Myocyte (in vitro differentiated cells): ENCODE measurements at regions not wholly inside any gene's neighbourhood (a gene's known extent, or its start where the extent isn't known, plus 50 kb on each side); places are given as distances from the start of the nearest gene placed in this dataset.
"Not testable (repeated sequence)": the region's sequence is repeated elsewhere in the genome, so short reads cannot be mapped to it uniquely, and the experiment has no call there.

Experiments
- DNase-seq: peaks from one replicate; pipeline ENCODE4 v3.0.0-alpha.2; 2012; ENCODE audit warnings: low read depth

GRCh38 chr2:221999717-222000116 lies 299.1 kb downstream of the PAX3 start:
- peak; percentile 6 for DNase-seq

DNA sequence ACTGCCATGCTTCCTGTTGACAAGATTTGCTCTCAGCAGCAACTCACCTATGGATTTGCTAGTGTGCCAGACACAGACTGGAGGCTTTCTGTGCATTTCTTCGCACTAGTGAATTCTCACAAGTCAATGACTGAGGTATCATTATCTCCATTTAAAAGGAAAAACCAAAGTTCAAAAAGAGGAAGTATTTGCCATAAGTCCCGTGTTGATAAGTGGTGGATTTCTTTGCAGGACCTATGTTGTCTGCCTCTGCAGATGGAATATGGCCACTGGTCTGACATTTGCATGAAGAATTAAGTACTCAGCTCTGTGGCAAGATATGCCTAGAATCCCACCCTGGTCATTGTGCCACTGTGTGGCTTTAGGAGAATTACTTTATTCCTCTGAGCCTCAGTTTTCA lies 299.6 kb downstream of the PAX3 start:
- no peak for DNase-seq

- DNase-seq, result no peak
These were observed 301.1 kb downstream of the PAX3 start for GRCh38 chr2:221997683-221998082.

DNA sequence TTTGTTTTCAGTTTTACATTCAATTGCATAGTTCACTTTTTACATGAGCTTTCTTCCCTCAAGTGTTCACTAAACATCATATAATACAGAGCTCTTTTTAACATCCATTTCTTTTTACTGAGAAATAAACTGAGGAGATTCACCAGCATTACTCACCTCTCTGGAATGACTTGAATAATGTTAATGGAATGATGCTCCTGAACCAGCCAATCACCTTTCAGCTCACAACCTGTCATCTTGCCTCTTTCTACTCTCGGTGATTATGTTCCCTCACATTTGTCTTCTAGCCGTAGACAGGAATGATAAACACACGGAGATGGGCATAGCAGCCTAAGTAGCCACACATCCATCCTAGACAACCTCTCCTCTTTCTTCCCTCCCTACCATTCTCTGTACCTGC lies 301.7 kb downstream of the PAX3 start:
- DNase-seq, result peak; percentile 43

DNA sequence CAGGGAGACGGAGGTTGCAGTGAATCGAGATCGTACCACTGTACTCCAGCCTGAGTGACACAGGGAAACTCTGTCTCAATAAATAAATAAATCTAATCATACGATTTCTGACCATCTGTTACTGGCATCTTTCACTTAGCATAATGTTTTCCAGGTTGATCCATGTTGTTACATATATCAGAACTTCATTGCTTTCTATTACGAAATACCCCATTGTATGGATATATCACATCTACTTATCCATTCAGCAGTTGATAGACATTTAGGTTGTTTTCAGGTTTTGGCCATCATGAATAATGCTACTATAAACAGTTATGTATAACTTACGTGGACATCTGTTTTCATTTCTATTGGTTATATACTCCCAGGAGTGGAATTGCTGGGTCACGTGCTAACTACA lies 303.9 kb downstream of the PAX3 start:
- no peak for DNase-seq

DNA sequence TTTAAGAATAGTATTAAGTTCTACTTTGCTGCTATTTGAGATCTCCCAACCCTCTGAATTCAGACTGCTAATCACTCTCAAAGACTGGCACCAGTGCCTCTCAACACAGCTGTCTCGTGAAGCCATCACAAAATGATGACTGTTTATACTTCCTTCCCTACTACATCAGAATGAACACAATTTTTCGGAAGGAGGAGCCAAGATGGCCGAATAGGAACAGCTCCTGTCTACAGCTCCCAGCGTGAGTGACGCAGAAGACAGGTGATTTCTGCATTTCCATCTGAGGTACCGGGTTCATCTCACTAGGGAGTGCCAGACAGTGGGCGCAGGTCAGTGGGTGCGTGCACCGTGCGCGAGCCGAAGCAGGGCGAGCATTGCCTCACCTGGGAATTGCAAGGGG lies 314.4 kb downstream of the PAX3 start:
- not testable (repeated sequence) for DNase-seq

- peak; percentile 47 for DNase-seq
These were observed 316.8 kb downstream of the PAX3 start for GRCh38 chr2:221981912-221982470.

GRCh38 chr2:221975151-221975550 lies 323.6 kb downstream of the PAX3 start:
- DNase-seq, result peak; percentile 49

GRCh38 chr2:221973902-221974301 lies 324.9 kb downstream of the PAX3 start:
- no peak for DNase-seq

DNA sequence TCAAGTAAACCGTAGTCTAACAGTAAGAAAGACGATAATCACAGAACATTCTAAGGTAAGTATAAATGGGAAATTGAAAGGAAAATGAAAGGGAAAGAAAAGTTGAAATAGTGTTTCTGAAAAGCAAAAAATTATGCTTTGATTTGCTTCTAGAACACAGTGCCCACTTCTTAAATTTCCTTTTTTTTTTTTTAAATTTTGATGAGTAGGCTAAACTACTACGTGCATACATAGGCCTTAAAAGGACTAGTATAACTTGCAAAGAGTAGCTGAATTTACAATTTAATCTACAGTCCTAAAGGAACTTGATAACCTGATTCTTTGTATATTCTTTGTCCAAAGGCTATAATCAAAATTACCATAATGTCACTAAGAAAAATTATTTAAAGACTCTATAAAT lies 325.3 kb downstream of the PAX3 start:
- DNase-seq, result no peak

- no peak for DNase-seq
These were observed 325.9 kb downstream of the PAX3 start for GRCh38 chr2:221972813-221973478.

DNA sequence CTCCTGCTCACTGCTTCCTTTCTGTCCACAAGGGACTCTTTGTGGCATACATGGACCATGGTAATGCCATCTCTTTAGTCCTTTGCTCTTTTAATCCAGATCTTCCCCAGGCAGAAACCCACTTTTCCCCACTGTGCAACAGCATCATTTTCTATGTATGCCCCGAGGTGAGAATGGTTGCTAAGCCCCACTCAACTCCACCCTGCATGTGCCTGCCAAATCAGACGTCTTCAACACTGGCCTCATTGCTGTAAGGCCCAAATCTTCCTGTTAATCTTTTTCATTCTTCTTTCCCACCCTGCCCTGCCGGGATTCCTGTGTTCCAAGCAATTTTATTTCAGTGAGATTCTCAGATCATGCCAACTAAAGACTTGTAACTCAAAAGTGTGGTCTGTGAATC lies 328.4 kb downstream of the PAX3 start:
- no peak for DNase-seq

DNA sequence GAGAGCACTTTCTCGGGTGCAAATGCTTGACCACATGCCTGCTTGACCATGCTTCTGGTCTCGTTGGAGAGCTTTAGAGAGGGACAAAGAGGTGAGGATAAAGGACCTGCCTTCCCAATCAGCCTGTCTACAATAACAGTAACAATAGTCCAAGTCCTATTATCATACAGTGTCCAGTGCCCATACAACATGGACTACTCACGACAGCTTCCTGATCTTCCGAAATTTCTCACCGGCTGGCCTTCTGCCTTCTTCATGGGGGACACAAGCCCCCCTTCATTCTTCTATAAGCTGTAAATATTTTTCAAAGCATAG lies 329.0 kb downstream of the PAX3 start:
- no peak for DNase-seq

DNA sequence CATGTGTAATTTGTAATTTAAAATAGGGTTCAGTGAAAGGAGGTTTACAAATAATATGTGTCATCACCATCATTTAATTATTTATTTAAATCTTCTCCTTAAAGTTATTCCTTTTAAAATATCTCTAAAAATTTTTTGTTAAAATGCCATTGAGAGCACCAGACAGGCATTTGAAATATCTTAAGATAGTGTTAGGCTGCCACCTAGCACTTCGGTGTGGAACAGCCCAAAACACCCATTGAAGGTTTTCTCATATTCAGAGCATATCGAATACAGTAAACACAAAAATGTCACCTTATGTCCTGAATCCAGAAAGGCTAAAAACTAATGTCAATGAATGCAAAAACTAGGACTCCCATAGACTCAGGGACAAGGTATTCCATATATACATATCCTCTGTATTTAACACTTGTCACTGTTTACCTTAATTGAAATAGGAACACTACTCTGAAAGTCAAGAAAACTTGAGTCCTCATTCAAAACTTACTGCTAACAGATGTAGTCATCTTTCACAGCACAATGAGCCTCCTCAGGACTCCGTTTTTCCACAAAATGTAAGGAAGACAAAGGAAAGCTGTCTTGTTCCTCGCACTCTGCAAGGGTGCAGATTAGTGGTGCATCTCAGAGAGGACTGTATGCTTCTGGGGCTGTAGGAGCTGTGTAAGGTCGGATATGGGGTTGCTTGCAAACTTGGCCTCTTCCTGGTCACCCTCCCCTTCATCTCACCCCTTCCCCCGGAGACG lies 329.5 kb downstream of the PAX3 start:
- peak; percentile 57 for DNase-seq

DNA sequence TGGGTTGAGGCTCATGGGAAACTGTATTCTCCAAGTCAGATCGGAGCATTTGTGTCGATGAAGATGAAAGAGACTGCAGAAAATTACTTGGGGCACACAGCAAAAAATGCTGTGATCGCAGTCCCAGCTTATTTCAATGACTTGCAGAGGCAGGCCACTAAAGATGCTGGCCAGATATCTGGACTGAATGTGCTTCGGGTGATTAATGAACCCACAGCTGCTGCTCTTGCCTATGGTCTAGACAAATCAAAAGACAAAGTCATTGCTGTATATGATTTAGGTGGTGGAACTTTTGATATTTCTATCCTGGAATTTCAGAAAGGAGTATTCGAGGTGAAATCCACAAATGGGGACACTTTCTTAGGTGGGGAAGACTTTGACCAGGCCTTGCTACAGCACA lies 336.6 kb downstream of the PAX3 start:
- DNase-seq, result peak; percentile 58

DNA sequence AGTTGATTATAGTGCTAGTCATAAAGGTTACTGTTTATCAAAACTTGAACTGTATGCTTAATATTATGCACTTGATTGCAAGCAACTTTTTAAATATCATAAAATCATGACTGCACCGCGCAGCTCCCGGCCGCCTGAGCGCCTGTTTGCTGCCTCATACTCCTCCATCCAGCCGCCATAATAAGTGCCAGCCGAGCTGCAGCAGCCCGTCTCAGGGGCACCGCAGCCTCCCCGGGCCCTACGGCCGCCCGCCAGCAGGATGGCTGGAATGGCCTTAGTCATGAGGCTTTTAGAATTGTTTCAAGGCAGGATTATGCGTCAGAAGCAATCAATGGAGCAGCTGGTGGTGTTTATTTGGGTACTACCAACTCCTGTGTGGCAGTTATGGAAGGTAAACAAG lies 337.2 kb downstream of the PAX3 start:
- no peak for DNase-seq

DNA sequence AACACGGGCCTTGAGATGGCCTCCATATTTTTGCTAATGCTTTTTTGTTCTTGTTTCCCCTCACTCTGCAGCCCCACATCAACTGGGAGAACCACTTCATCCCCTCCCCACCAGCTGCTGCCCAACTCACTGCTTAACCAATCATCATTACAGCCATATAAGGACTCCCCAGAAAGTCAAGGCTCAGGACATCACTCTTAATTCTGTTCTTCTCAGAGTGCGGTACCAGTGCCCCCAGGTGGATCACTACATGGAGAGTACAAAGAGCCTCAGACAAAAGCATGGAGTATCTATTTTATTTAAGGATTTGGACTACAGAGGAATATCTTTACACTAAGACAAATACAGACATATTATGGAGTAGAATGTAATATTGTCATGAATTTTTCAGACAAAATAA lies 340.6 kb downstream of the PAX3 start:
- no peak for DNase-seq

GRCh38 chr2:221948076-221948475 lies 350.7 kb downstream of the PAX3 start:
- DNase-seq, result no peak

DNA sequence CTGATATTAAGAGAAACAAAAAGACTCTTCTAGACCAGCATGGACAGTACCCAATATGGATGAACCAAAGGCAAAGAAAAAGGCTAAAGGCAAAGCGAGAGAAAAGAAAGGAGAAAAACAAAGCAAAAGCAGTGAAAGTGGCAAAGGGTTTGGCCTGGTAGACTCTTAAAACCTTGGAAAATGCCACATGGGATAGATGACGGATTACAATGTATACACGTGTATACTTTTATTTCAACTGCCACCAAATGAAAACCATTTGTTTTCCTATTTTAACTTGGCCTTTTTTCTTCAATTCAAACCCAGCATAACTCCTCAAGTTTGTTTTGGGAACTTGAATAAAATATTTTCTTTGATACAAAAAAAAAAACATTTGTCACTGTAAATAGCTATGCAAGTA lies 354.3 kb downstream of the PAX3 start:
- not testable (repeated sequence) for DNase-seq

DNA sequence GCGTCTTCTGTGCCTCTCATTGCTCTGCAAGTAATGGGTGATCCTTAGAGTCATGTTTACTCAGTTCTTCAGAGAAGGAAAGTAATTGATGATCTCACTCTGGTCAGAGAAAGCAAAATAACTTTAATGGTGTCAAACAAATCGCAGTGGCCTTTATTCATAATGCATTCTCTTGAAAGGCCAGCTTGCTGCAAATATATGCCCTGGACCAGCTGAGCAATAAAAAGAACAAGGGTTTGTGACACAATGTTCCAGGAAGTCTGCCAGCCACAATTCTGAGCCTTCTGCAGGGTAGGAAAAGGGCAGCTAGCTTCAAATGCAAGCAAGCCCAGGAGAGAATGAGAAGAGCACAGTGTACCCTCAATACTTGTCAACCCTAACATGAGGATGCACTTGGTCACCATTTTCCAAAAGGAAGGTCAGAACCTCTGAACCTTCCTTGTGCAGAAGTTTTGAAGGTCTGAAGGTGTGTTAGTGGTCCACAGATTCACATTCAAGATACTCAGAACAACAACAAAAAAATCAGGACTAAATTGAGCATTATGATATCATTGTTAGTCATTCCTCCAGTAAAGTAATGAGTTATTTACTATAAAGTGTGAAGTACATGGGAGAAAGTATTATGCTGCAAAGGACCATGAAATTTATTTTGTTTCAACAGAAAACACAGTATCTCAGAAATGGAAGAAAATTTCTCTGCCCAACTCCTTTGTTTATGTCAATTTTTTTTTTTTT lies 355.6 kb downstream of the PAX3 start:
- DNase-seq, result peak; percentile 69

DNA sequence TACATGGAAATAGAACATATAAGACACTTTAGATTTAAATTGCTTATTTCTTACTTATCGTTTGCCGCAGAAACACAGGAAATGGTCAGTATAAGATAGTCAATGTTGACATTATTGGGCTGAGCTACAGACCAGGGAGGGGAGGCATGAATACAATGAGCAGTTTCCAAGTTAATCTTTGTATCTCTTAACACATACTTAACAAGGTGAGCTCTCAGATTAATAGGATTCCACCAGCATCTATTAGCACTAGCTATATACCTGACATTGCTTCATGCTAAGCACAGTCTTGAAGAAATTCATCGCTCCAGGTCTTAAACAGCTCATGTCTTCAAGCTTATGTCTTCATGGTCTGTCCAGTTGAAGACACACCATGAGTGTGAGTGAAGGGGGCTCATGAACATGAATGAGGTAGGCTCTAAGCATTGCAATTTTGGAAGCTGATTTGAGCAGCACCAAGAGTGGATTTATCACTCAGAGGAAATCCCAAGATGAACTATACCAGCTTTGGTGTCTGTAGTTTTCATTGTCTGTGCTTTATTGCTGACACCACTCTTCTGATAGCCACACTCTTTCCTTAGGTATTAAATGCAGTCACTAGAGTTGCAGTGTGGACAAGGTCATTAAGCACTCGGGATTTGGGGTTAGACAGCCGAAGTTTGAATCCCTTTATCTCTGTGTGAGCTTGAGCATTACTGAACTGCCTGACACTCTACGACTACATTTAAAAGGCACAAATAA lies 359.3 kb upstream of the EPHA4 start:
- DNase-seq, result no peak

DNA sequence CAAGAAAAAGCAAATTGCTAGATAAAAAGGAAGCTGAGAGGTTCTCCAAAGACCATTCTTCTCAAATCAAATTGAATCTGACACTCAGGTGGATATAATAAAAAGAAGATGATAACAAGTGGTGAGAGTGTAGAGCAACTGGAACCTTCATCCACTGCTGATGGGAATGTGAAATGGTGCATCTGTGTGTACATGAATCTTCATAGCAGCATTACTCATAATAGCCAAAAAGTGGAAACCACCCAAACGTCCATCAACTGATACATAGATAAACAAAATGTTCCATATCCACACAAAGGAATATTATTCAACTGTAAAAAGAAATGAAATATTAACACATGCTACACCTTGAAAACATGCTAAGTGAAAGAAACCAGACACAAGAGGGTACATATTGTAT lies 357.2 kb upstream of the EPHA4 start:
- no peak for DNase-seq
